ENCODE measurements at regions not wholly inside any gene's neighbourhood (a gene's known extent, or its start where the extent isn't known, plus 50 kb on each side); places are given as distances from the start of the nearest gene placed in this dataset.

DNA sequence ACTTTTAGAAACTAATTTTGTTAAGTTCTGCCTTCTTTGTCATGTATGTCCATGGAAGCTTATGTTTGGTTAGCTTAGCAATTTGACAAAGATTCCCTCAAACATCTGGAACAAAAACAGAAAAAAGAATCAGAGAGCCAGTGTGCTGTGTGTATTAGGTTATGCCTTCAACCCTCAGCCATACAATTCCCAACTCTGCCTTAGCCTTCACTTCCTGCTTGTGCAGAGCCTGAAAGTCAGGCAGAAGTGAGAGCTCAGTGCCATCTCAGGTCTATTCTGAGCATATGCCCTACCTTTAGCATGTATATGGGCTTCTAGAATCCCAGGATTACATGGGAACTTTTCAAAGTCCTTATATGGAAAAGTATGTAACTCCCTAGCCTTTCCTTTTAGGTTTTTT lies 58.2 kb upstream of the STOX2 start:
- no peak for TF ChIP-seq POLR2AphosphoS5 (IDR thresholded peaks at IDR 0.05)
- TF ChIP-seq CTCF (IDR thresholded peaks at IDR 0.05 in 8 of 11, conservative IDR thresholded peaks at IDR 0.05 in 3 of 11) = no peak
- TF ChIP-seq POLR2A (IDR thresholded peaks at IDR 0.05) = no peak

Measured in spleen (tissue), 7 donors.